Activated naive CD4-positive, alpha-beta T cell treated with Interleukin-2 at 50 U/mL for 16 hours (primary cell): ENCODE measurements at regions not wholly inside any gene's neighbourhood (a gene's known extent, or its start where the extent isn't known, plus 50 kb on each side); places are given as distances from the start of the nearest gene placed in this dataset.
A peak's percentile ranks its signal among the peaks of the same experiment; 100 is the strongest.
"Not testable (repeated sequence)": the region's sequence is repeated elsewhere in the genome, so short reads cannot be mapped to it uniquely, and the experiment has no call there.

Experiments used
- DNase-seq: peaks from one replicate; pipeline ENCODE4 v3.0.0-alpha.2; 2020

DNA sequence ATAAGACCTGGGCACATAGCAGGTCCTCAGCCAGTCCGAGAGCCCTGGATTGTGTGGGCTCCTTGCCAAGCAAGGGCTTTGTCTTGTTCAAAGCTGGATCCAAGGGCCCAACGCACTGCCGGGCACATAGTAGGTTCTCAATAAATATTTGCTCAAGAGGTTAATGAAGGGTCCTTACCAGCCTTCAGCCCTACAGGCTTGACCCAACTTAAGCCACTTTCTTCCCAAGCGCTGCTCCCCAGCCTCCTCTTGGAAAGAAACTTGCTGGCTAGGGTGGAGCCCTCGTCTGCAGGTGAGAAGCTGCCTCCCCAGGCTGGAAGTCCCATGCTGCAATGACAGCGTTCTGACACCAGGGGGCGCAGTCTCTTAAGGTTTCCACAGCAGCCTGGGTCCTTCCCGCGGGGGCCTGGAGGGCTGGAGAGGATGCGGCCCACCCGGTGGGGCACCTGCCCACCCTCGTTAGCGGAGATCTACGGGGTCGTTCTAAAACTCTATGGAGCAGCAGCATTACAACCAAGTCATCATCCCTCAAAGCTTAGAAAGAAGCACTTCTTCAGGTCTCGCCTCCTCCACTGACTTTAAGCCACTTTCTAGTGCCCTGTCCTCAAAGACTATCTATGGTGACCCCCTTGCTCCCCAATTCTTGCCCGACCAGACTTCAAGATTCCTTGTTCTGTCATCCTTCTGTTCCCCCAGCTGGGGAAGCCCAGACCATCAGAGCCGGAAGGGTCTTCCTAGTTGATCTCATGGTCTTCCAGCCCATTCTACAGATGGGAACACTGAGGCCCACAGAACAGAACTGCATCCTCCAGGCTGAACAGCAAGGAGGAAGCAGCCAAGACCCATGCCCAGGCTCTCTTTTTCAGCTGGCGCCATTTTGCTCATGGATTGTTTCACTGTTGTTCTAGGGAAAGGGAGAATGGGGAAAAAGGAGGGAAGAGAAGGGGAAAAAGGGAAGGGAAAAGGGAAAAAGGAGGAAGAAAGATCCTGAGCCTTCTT lies 115.4 kb downstream of the LHX2 start:
- DNase-seq = peak; percentile 83

DNA sequence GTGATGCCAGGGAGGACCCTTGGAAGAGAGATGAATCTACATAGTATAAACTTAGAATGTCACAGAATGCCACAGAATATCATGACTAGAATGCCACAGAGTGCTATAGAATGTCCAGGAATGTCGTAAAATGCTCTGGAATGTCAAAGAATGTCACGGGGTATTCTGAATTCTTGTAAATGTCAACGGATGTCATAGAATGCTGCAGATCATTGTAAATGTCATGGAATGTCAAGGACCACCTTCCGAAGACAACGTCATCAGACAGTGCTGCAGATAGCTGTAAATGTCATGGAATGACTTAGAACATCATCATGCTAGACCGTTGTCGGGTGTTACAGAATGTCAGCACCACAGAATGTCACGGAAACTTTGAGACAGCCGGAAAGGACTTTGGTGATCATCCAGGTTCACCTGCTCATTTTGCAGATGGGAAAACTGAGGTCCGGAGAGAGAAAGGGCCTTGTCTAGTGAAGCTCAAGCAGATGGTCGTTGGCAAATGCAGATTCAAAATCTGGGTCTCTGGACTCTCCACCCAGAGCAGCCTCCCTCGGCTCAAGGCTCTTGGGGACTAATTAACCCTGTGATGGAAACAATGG lies 117.1 kb downstream of the LHX2 start:
- no peak for DNase-seq

DNA sequence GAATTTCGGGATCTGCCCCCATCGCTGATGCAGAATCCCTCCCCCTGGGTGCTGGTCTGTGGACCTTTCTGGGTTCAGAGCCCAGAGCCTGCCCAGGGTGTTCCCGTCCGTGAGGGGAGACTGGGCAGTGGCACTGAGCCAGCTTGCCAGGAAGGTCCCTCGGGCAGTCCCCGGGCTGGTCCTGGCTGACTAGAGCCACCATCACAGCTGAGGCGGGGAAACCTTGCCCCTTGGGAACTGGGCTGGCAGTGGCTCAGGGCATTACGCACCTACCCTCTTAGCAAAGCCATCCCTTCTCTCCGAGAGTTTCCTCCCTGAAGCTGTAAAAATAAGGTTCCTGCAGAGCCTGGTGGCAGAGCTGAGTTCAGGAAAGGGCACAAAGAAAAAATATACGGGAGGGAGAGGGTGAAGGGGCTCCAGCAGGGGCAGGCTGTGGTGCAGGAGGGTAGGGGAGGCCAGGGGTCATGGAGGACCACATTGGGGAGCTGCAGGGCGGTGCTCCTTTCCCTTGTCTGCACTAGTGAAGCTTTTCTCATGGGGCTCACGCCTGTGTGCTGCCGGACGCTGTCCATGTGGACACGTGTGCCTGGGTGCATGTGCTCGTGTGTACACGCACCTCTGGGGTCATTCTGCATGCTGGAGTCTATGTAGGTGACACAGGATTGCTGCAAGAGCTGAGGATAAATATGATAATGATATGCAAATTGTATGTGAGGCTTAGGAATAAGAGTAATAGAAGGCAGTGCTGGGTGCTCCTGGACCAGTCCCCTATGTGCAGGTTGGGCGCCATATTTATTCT lies 118.9 kb downstream of the LHX2 start:
- DNase-seq = no peak

DNA sequence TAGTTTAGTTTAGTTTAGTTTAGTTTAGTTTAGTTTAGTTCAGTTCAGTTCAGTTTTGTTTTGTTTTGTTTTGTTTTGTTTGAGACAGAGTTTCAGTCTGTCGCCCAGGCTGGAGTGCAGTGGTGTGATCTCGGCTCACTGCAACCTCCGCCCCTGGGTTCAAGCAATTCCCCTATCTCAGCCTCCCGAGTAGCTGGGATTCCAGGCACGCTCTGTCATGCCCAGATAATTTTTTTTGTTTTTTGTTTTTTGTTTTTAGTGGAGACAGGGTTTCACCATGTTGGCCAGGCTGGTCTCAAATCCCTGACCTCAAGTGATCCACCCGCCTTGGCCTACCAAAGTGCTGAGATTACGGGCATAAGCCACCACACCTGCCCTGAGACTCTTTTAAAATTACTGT lies 120.0 kb downstream of the LHX2 start:
- DNase-seq = not testable (repeated sequence)

DNA sequence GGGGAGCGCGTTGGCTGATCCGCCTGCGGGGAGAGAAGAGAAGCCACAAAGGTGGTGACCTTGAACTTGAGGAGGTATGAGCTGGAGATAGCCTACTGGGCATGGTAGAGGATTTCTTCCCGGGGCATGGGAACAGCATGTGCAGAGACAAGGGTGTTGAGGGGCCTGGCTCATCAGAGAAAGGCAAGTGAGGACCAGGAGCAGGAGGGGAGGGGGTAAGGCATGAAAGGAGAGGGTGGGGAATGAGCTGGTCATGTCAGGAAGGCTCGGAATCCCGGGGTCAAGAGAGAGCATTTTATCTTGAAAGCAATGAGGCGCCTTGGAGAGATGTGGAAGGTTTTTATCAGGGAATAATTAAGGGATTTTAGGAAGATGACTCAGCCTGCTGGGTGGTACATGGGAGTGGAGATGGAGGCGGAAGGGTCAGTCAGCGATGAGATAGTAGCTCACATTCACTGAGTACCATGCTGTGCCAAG lies 121.1 kb downstream of the LHX2 start:
- no peak for DNase-seq

DNA sequence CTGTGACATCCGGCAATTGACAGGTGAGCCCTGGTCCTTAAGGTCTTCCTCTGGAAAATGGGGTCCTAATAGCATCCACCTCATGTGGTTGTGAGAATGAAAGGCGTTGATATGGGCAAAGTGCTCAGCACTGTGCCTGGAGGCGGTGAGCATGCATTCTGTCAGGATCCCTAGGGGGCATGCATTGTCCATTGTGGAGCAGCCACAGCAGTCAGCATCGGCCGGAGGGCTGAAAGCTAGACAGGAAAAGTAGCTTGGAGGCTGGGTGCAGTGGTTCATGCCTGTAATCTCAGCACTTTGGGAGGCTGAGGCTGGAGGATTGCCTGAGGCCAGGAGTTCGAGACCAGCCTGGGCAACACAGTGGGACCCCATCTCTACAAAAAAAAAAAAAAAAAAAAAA lies 122.2 kb downstream of the LHX2 start:
- peak; percentile 31 for DNase-seq

DNA sequence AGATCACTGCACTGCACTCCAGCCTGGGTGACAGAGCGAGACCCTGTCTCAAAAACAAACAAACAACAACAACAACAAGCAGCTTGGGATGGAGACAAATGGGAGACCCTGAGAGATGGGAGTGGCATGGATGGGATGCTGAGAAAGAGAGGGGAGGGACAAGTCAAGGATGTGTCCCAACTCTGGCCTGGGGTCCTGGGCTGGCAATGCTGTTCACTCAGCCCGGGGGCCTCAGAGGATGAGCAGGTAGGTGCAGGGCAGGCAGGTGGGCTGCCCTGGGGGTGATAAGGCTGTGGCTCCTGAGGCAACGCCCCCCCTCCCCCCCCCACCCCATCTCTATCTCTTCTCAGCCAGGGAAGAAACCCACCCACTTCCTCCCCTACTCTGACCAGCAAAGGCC lies 123.0 kb downstream of the LHX2 start:
- no peak for DNase-seq

DNA sequence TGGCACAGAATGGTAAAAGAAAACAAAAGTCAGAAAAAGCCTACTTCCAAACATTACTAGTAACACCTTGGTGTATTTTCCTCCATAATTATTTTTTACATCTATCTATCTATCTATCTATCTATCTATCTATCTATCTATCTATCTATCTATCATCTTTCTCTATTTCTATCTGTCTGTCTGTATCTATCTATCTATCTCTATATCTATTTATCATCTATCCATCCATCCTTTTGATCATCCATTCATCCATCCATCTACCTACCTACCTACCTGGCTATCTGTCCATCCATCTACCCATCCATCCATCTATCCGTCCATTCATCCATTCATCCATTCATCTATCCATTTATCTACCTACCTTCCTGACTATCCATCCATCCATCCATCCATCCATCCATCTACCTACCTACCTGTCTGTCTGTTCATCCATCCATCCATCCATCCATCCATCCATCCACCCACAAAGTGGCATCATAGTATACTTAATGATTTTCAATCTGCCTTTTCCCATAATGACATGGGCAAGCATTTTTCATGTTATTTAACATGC lies 121.9 kb upstream of the NEK6 start:
- DNase-seq = no peak

DNA sequence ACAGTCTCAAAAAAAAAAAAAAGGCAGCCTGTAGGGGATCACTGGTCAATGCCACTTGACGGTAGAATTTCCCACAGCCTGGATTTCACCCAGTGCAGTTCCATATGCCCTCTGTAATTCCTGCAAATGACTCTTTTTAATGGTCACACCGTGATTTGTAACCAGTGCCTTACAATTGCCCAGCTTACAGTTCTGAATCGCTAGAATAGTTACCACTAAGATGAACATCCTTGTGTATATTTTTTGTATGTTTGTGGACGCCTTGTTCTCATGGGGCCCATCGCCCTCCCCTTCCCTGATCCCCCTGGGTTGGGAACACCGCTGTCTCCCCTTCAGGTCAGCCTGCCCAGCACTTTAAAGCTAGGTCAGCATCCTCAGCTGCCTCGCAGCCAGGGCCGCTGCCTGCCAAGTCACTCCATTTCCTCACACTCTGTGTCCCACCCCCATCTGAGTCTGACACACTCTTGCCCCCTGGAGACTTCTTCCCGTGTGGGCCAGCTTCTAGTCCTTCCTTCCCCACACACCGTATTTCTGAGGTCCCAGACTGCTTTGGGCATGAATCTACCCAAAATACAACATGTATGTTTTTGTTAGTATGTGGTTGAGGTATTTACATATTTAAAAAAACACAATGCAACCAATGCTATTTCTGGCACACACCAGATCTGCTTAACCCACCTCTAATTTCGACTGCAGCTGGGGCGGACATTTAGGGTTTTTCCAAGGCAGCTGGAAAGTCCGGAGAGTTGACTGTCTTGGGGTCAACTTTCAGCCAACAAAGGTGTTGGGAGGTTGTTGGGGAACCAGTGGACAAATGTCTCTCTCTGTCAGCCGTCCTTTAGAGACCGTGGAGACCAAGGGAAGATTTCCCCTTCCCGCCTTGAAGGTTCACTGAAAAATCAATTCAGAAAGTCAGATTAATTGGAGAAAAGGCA lies 120.5 kb upstream of the NEK6 start:
- no peak for DNase-seq

DNA sequence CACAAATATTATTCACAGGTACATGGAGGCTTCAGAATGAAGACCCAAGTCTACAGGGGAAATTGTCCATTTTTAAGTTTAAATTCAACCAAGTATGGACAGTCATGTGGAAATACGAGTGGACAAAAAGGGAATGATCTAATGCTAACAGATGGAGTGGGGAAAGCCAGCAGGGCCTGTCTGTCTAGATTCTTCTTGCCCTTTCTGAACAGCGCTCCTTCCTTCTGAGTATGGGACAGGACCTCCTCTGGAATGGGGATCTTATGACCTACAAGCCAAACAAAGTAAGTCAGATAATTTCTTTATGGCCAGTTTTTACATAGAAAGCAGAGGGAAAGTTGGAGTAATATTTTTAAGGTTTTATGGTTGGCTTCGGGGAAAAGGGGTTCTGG lies 119.8 kb upstream of the NEK6 start:
- no peak for DNase-seq

DNA sequence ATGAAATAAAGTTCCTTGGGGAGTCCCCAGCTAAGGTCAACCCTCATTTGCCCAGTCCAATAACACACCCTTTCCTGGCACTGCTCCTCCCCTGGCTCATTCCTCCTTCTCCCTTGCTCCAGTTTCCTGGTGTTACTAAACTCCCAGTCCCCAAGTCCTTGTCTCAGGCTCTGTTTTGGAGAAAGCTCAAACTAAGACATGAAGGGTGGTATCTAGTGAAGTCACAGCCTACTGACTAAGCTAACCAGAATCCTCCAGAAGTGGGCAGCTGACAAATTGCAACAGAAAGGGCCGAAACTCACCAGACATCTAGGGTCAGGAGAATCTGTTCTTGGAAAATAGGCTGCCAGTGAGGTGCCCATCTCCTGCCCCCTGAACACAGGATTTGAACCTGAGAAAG lies 118.7 kb upstream of the NEK6 start:
- DNase-seq = no peak

DNA sequence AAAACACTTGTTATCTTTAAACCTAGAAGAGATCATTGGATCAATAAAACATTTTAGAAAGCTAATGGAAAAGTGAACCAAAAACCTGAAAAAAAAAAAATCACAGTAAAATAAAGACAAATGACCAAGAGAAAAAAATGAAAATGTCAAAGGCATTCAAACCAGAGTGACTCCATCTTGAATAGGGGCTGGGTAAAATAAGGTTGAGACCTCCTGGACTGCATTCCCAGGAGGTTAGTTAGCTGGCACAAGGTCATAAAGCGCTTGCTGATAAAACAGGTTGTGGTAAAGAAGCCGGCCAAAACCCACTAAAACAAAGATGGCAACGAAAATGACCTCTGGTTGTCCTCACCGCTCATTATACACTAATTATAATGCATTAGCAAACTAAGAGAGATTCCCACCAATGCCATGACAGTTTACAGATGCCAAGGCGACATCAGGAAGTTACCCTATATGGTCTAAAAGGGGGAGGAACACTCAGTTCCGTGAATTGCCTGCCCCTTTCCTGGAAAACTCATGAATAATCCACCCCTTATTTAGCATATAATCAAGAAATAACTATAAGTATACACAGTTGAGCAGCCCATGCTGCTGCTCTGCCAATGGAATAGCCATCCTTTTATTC lies 116.7 kb upstream of the NEK6 start:
- no peak for DNase-seq

DNA sequence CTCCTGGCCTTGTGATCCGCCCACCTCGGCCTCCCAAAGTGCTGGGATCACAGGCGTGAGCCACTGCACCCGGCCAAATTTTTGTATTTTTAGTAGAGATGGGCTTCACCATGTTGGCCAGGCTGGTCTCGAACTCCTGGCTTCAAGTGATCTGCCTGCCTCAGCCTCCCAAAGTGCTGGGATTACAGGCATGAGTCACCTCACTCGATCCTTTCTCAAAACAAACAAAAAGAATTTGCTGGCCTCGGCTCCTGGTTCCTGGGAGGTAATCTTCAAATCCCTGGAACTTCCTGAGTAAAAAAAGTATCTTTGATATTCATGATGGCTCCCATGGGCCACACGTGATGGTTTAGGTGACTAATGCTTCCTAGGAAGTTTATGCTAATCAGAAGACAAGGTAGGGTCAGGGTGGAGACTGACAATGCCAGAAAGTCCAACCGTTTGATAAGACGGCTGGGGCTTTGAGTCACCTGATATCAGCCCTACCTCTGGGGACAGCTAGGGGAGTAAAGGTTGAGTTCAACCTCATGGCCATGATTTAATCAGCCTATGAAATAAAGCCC lies 113.1 kb upstream of the NEK6 start:
- DNase-seq = not testable (repeated sequence)

DNA sequence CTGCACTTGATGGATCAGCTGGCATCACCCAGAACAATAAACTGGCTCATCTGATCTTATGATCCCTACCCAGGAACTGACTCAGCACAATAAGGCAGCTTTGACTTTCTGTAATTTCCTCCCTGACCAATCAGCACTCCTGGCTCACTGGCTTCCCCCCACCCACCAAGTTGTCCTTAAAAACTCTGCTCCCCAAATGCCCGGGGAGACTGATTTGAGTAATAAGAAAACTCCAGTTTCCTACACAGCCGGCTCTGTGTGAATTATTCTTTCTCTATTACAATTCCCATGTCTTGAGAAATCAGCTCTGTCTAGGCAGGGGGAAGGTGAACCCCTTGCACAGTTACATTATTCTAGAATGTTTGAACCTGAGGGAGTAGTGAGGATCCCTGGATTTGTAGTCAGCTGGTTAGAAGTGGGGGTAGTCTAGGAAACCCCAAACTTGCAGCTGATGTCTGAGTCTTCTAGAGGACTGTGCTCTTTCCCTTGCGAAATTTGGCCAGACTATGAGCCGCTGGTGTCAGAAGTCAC lies 111.7 kb upstream of the NEK6 start:
- no peak for DNase-seq

DNA sequence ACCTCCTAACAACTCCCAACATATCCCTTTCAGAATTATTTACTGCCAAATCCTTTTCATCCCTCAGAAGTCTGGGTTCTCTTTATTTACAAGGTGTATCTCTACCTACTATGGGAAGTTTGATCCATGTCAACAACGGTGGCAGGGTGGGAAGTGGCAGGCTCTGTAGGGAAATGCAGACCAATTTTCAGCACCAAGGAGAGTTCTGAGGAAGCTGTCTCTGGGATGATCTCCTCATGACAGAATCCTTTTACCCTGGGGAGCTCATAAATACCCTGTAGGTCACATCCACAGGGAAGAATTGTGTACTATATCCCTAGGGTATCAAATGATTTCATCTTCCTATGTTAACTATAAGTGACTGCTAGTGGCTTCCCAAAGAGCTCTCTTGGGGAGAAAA lies 107.8 kb upstream of the NEK6 start:
- DNase-seq = no peak

DNA sequence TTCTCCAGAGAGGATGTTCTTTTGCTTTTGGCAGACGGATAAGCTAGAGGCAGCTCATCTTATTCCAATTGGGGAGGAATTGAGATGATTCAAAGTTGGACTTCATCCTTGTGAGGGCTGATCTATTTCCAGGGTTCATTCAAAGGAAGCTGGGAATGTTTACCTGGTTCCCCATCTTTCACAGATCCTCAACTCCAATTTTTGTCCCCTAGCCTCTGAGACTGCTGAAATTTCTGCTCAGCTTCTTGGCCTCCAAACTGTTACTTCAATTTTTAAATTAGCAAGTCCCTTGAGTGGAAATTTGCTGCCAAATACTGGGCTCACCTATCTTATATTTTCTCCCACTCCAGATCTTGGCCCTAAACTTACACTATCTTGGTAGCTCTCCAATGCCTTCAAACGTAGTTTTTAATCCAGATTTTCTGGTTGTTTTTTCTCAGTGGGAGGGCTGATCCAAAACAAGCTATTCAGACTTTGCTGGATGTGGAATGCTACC lies 93.9 kb upstream of the NEK6 start:
- no peak for DNase-seq

DNA sequence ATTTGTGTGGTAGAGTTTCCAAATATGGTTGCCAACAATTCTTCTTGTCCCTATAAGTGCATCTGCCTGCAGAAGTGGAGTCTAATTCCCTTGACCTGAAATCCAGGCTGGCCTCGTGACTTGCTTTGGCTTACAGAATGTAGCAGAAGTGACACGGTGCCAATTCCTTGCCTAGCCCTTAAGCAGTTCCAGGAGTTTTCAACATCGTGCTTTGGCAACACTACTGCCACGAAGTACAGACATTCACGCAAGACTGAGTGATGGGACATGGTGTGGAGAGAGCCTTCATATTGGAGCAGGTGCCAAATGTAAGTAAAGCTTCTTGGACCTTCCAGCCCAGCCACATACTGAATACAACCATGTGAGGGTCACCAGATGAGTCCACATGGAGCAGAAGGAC lies 92.9 kb upstream of the NEK6 start:
- DNase-seq = no peak

DNA sequence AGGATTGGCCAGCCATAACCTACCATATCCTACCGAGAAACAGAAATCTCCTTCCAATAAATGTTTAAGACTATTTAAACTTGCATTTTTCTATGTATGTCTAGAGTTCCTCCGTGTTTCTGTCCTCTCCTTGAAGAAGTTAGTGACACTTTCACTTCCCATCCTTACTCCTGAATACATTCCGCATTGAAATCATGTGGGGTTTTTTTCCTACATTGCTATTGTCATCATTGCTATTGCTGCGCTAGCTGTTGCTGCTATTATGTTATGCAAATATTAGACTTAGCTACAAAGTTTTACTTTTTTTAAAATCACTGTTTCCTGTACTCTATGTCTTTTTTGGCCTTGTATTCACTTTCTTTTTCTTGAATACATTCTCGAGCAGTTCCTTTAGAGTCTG lies 83.3 kb upstream of the NEK6 start:
- DNase-seq = no peak

DNA sequence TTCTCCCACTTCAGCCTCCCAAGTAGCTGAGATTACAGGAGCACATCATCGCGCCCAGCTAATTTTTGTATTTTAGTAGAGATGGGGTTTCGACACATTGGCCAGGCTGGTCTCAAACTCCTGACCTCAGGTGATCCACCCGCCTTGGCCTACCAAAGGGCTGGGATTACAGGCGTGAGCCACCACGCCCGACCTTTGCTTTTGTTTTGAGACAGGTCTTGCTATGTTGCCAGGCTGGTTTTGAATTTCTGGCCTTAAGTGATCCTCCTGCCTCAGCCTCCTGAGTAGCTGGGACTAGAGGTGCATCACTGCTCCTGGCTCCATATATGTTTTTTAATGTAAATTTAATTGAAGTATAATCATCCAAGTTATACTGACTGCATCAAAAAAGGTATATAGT lies 80.2 kb upstream of the NEK6 start:
- DNase-seq = not testable (repeated sequence)

DNA sequence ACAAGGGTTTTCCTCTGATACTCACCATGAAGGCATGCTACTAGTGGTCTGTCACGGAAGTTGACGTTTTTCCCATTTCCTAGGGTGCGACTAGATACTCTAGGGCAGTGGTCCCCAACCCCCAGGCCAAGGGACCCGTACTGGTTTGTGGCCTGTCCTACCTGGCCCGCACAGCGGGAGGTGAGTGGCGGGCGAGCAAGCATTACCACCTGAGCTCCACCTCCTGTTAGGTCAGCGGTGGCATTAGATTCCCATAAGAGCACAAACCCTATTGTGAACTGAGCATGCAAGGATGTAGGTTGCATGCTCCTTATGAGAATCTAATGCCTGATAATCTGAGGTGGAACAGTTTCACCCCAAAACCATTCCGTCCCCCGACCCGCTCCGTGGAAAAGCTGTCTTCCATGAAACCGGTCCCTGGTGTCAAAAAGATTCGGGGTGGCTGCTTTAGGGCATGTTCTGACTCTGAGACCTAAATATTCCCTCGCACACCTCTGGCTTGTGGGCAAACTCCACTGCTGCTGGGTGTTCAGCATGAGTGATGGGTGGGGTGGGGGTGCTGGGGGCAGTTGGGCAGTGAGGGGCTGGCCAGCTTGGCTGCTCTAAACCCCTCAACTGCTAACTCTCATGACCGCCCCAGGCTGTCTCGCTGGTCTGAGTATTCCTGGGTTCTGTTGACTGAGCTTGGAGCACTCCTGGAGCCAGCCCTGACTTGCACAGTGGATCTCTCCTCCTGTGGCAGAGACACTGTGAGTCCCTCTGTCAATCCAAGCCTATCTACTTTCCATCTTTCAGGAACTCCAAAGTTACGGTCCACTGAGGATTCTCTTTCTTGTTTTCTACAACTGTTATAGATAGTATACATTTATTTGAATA lies 78.3 kb upstream of the NEK6 start:
- DNase-seq = no peak
